ENCODE measurements at regions not wholly inside any gene's neighbourhood (a gene's known extent, or its start where the extent isn't known, plus 50 kb on each side); places are given as distances from the start of the nearest gene placed in this dataset.

GRCh38 chr10:93180482-93180931 is 106.8 kb downstream of the CYP26A1 start:
- no peak for FAIRE-seq
- TF ChIP-seq POLR2AphosphoS5 (IDR thresholded peaks at IDR 0.05; ENCODE audit: low read depth, low read length) (no peak), TAF1 (IDR thresholded peaks at IDR 0.05; ENCODE audit: borderline replicate concordance, low read depth, low read length) (no peak), POLR2A (IDR thresholded peaks at IDR 0.05; ENCODE audit: low read depth, low read length) (no peak)
- no peak for DNase-seq (ENCODE audit: insufficient read length)

GRCh38 chr10:93181271-93182048 is 107.8 kb downstream of the CYP26A1 start:
- DNase-seq (ENCODE audit: insufficient read length), result no peak
- no peak for TF ChIP-seq POLR2AphosphoS5 (IDR thresholded peaks at IDR 0.05; ENCODE audit: low read depth, low read length)
- no peak for TF ChIP-seq POLR2A (IDR thresholded peaks at IDR 0.05; ENCODE audit: low read depth, low read length)
- TF ChIP-seq TAF1 (IDR thresholded peaks at IDR 0.05; ENCODE audit: borderline replicate concordance, low read depth, low read length), result no peak
- no peak for FAIRE-seq

- DNase-seq (ENCODE audit: insufficient read length) (no peak), FAIRE-seq (no peak)
- TF ChIP-seq POLR2AphosphoS5 (IDR thresholded peaks at IDR 0.05; ENCODE audit: low read depth, low read length) (no peak), TAF1 (IDR thresholded peaks at IDR 0.05; ENCODE audit: borderline replicate concordance, low read depth, low read length) (no peak), POLR2A (IDR thresholded peaks at IDR 0.05; ENCODE audit: low read depth, low read length) (no peak)
Measured at GRCh38 chr10:93182049-93182327, 108.3 kb downstream of the CYP26A1 start.

GRCh38 chr10:93182790-93183189 is 109.1 kb downstream of the CYP26A1 start:
- DNase-seq (ENCODE audit: insufficient read length), result no peak
- TF ChIP-seq TAF1 (IDR thresholded peaks at IDR 0.05; ENCODE audit: borderline replicate concordance, low read depth, low read length), result no peak
- no peak for TF ChIP-seq POLR2A (IDR thresholded peaks at IDR 0.05; ENCODE audit: low read depth, low read length)
- TF ChIP-seq POLR2AphosphoS5 (IDR thresholded peaks at IDR 0.05; ENCODE audit: low read depth, low read length), result no peak
- no peak for FAIRE-seq

GRCh38 chr10:93186653-93187052 is 113.0 kb downstream of the CYP26A1 start:
- TF ChIP-seq POLR2AphosphoS5 (IDR thresholded peaks at IDR 0.05; ENCODE audit: low read depth, low read length) (no peak), POLR2A (IDR thresholded peaks at IDR 0.05; ENCODE audit: low read depth, low read length) (no peak), TAF1 (IDR thresholded peaks at IDR 0.05; ENCODE audit: borderline replicate concordance, low read depth, low read length) (no peak)
- DNase-seq (ENCODE audit: insufficient read length), result no peak
- FAIRE-seq, result no peak

GRCh38 chr10:93189944-93190343 is 116.3 kb downstream of the CYP26A1 start:
- DNase-seq (ENCODE audit: insufficient read length) (no peak), FAIRE-seq (no peak)
- TF ChIP-seq POLR2A (IDR thresholded peaks at IDR 0.05; ENCODE audit: low read depth, low read length) (no peak), POLR2AphosphoS5 (IDR thresholded peaks at IDR 0.05; ENCODE audit: low read depth, low read length) (no peak), TAF1 (IDR thresholded peaks at IDR 0.05; ENCODE audit: borderline replicate concordance, low read depth, low read length) (no peak)

- no peak for FAIRE-seq
- no peak for TF ChIP-seq POLR2AphosphoS5 (IDR thresholded peaks at IDR 0.05; ENCODE audit: low read depth, low read length)
- TF ChIP-seq POLR2A (IDR thresholded peaks at IDR 0.05; ENCODE audit: low read depth, low read length), result no peak
- no peak for TF ChIP-seq TAF1 (IDR thresholded peaks at IDR 0.05; ENCODE audit: borderline replicate concordance, low read depth, low read length)
- no peak for DNase-seq (ENCODE audit: insufficient read length)
Measured at GRCh38 chr10:93190372-93190771, 116.7 kb downstream of the CYP26A1 start.

GRCh38 chr10:93193906-93194305 is 120.2 kb downstream of the CYP26A1 start:
- no peak for DNase-seq (ENCODE audit: insufficient read length)
- TF ChIP-seq POLR2A (IDR thresholded peaks at IDR 0.05; ENCODE audit: low read depth, low read length) (no peak), TAF1 (IDR thresholded peaks at IDR 0.05; ENCODE audit: borderline replicate concordance, low read depth, low read length) (no peak), POLR2AphosphoS5 (IDR thresholded peaks at IDR 0.05; ENCODE audit: low read depth, low read length) (no peak)
- FAIRE-seq, result no peak

- no peak for DNase-seq (ENCODE audit: insufficient read length)
- no peak for TF ChIP-seq TAF1 (IDR thresholded peaks at IDR 0.05; ENCODE audit: borderline replicate concordance, low read depth, low read length)
- FAIRE-seq, result no peak
Measured at GRCh38 chr10:93198401-93199131, 124.9 kb downstream of the CYP26A1 start.

GRCh38 chr10:93199191-93199751 is 125.6 kb downstream of the CYP26A1 start:
- DNase-seq (ENCODE audit: insufficient read length) (no peak), FAIRE-seq (no peak)
- TF ChIP-seq POLR2AphosphoS5 (IDR thresholded peaks at IDR 0.05; ENCODE audit: low read depth, low read length), result no peak
- TF ChIP-seq TAF1 (IDR thresholded peaks at IDR 0.05; ENCODE audit: borderline replicate concordance, low read depth, low read length), result no peak
- TF ChIP-seq POLR2A (IDR thresholded peaks at IDR 0.05; ENCODE audit: low read depth, low read length), result no peak

GRCh38 chr10:93204494-93205485 is 131.1 kb downstream of the CYP26A1 start:
- DNase-seq (ENCODE audit: insufficient read length), result no peak
- FAIRE-seq, result no peak
- no peak for TF ChIP-seq POLR2A (IDR thresholded peaks at IDR 0.05; ENCODE audit: low read depth, low read length)
- no peak for TF ChIP-seq POLR2AphosphoS5 (IDR thresholded peaks at IDR 0.05; ENCODE audit: low read depth, low read length)
- no peak for TF ChIP-seq TAF1 (IDR thresholded peaks at IDR 0.05; ENCODE audit: borderline replicate concordance, low read depth, low read length)
